WTC11 (cell line): ENCODE measurements at regions not wholly inside any gene's neighbourhood (a gene's known extent, or its start where the extent isn't known, plus 50 kb on each side); places are given as distances from the start of the nearest gene placed in this dataset.

Experiments used
- ATAC-seq: fragments of 200-7000 bp; cut with Tn5 transposase; 2 replicates; pipeline ENCODE4 v1.10.0; 2021; ENCODE audit warnings: mild to moderate bottlenecking, moderate library complexity
- CTCF ChIA-PET: fragments of 300-600 bp; sonication (Branson Sonifier 250); formaldehyde crosslinking; loops from one replicate; lab custom pipeline; 2021; ENCODE audit warnings: antibody characterized with exemption; lab: Charles Lee
- POLR2A ChIA-PET: fragments of 350-600 bp; sonication (Branson Sonifier 250); formaldehyde crosslinking; loops from one replicate; lab custom pipeline; 2021; ENCODE audit warnings: antibody characterized with exemption; lab: Charles Lee
- DNase-seq: peaks from one replicate; pipeline ENCODE4 v3.0.0; 2021; ENCODE audit warnings: low spot score
- H3K27ac Mint-ChIP-seq: 2 replicates; pipeline ENCODE4 v1.8.0; 2021; ENCODE audit warnings: mixed read lengths
- H3K27me3 Mint-ChIP-seq: 2 replicates; pipeline ENCODE4 v1.8.0; 2021; ENCODE audit warnings: low read depth, mild to moderate bottlenecking, moderate library complexity, mixed read lengths
- H3K36me3 Mint-ChIP-seq: 2 replicates; pipeline ENCODE4 v1.8.0; 2021; ENCODE audit warnings: mixed read lengths
- H3K4me1 Mint-ChIP-seq: 2 replicates; pipeline ENCODE4 v1.8.0; 2022; ENCODE audit warnings: mixed read lengths
- H3K4me3 Mint-ChIP-seq: 2 replicates; pipeline ENCODE4 v1.8.0; 2021; ENCODE audit warnings: mild to moderate bottlenecking, moderate library complexity, mixed read lengths
- H3K9me3 Mint-ChIP-seq: 2 replicates; pipeline ENCODE4 v1.8.0; 2021; ENCODE audit warnings: mixed read lengths
- ATF2 ChIP-seq: sonication (generic); formaldehyde crosslinking; IDR thresholded peaks from 2 replicates; pipeline ENCODE4 v1.8.1; 2022; ENCODE audit warnings: low read depth, missing genetic modification reagents, borderline replicate concordance
- ATF6 ChIP-seq: sonication (generic); formaldehyde crosslinking; IDR thresholded peaks from 2 replicates; pipeline ENCODE4 v1.8.1; 2023; ENCODE audit warnings: mild to moderate bottlenecking, missing genetic modification reagents
- E2F5 ChIP-seq: sonication (generic); formaldehyde crosslinking; IDR thresholded peaks from 2 replicates; pipeline ENCODE4 v1.8.1; 2022; ENCODE audit warnings: mild to moderate bottlenecking, moderate library complexity, missing genetic modification reagents
- FOXJ3 ChIP-seq: sonication (generic); formaldehyde crosslinking; IDR thresholded peaks from 2 replicates; pipeline ENCODE4 v1.9.0; 2021; ENCODE audit warnings: missing genetic modification reagents, mild to moderate bottlenecking, borderline replicate concordance
- FOXP1 ChIP-seq: sonication (generic); formaldehyde crosslinking; IDR thresholded peaks from 2 replicates; pipeline ENCODE4 v1.8.0; 2022; ENCODE audit warnings: missing genetic modification reagents, mild to moderate bottlenecking, moderate library complexity, borderline replicate concordance
- FOXP4 ChIP-seq: sonication (generic); formaldehyde crosslinking; IDR thresholded peaks from 2 replicates; pipeline ENCODE4 v1.8.0; 2022; ENCODE audit warnings: mild to moderate bottlenecking, missing genetic modification reagents
- HMGXB4 ChIP-seq: sonication (generic); formaldehyde crosslinking; IDR thresholded peaks from 2 replicates; pipeline ENCODE4 v1.8.1; 2023; ENCODE audit warnings: mild to moderate bottlenecking, moderate library complexity, missing genetic modification reagents
- IRF2 ChIP-seq: sonication (generic); formaldehyde crosslinking; IDR thresholded peaks from 2 replicates; pipeline ENCODE4 v1.8.0; 2022; ENCODE audit warnings: low read depth, missing genetic modification reagents, borderline replicate concordance
- JAZF1 ChIP-seq: fragments of 250-450 bp; sonication (Bioruptor Pico); IDR thresholded peaks from 2 replicates; pipeline ENCODE4 v1.9.0; 2021; ENCODE audit warnings: moderate library complexity, mild to moderate bottlenecking, inconsistent platforms
- JUN ChIP-seq: sonication (generic); formaldehyde crosslinking; IDR thresholded peaks from 2 replicates; pipeline ENCODE4 v1.8.0; 2023; ENCODE audit warnings: mild to moderate bottlenecking, missing genetic modification reagents
- NFYB ChIP-seq: sonication (generic); formaldehyde crosslinking; conservative IDR thresholded peaks from 2 replicates; pipeline ENCODE4 v1.8.0; 2022; ENCODE audit warnings: low read depth, missing genetic modification reagents
- OVOL2 ChIP-seq: fragments of 250-450 bp; sonication (Bioruptor Pico); IDR thresholded peaks from 2 replicates; pipeline ENCODE4 v1.9.0; 2021; ENCODE audit warnings: mild to moderate bottlenecking, borderline replicate concordance
- PRRX2 ChIP-seq: fragments of 250-450 bp; sonication (Bioruptor Pico); IDR thresholded peaks from 2 replicates; pipeline ENCODE4 v1.8.0; 2021; ENCODE audit warnings: mild to moderate bottlenecking
- RORB ChIP-seq: fragments of 250-450 bp; sonication (Bioruptor Pico); IDR thresholded peaks from 2 replicates; pipeline ENCODE4 v1.9.0; 2021; ENCODE audit warnings: mild to moderate bottlenecking
- STAT6 ChIP-seq: sonication (generic); formaldehyde crosslinking; conservative IDR thresholded peaks from 2 replicates; pipeline ENCODE4 v1.8.1; 2023; ENCODE audit warnings: mild to moderate bottlenecking, low read depth, missing genetic modification reagents, moderate library complexity
- ZNF281 ChIP-seq: sonication (generic); formaldehyde crosslinking; IDR thresholded peaks from 2 replicates; pipeline ENCODE4 v1.8.0; 2023; ENCODE audit warnings: mild to moderate bottlenecking, missing genetic modification reagents
- ZNF512 ChIP-seq: sonication (generic); formaldehyde crosslinking; IDR thresholded peaks from 2 replicates; pipeline ENCODE4 v1.8.1; 2022; ENCODE audit warnings: missing genetic modification reagents, borderline replicate concordance
- ZNF671 ChIP-seq: fragments of 250-450 bp; sonication (Bioruptor Pico); IDR thresholded peaks from 2 replicates; pipeline ENCODE4 v1.8.0; 2021; ENCODE audit warnings: mild to moderate bottlenecking
- ZSCAN18 ChIP-seq: fragments of 250-450 bp; sonication (Bioruptor Pico); IDR thresholded peaks from 2 replicates; pipeline ENCODE4 v2.1.2; 2022; ENCODE audit warnings: mild to moderate bottlenecking, moderate library complexity

- TF ChIP-seq FOXP4 (CRISPR knock-in tag) (no peak), FOXJ3 (CRISPR knock-in tag) (no peak)
- TF ChIP-seq, all 79 proteins: peak for 0
Observed at GRCh38 chr18:41378598-41378997, 576.4 kb upstream of the PIK3C3 start (continued).

- DNase-seq: no peak
- ChIA-PET POLR2A (interaction anchor here (0.6 kb wide), 1 partner anchor 486 kb away, joined by 3 read pairs; no protein-coding TSS in a partner anchor), CTCF (no interaction called here)
- H3K27ac Mint-ChIP-seq: peak overlapping the region; percentile 44; the same call in 1 of the 2 replicates
- no peaks in the 10 kb centered on the region for H3K27me3 Mint-ChIP-seq
- H3K9me3 Mint-ChIP-seq: peaks cover 11% of the 10 kb centered on the region
- H3K4me3 Mint-ChIP-seq: no peak overlapping the region
- H3K4me1 Mint-ChIP-seq: peaks cover 50% of the 10 kb centered on the region
- peaks cover 13% of the 10 kb centered on the region for H3K36me3 Mint-ChIP-seq
- peak; percentile 61 for ATAC-seq
- TF ChIP-seq ZNF512 (no peak), ZNF281 (CRISPR knock-in tag) (no peak), NFYB (CRISPR knock-in tag) (no peak), ATF6 (CRISPR knock-in tag) (no peak), HMGXB4 (no peak), PRRX2 (CRISPR knock-in tag) (no peak), ZNF671 (no peak), OVOL2 (CRISPR knock-in tag) (no peak), JUN (no peak), RORB (CRISPR knock-in tag) (no peak), E2F5 (CRISPR knock-in tag) (no peak), ATF2 (CRISPR knock-in tag) (no peak), JAZF1 (no peak), IRF2 (CRISPR knock-in tag) (no peak), STAT6 (CRISPR knock-in tag) (no peak), FOXP1 (CRISPR knock-in tag) (no peak), ZSCAN18 (CRISPR knock-in tag) (no peak)
Observed at GRCh38 chr18:41373612-41374011, 581.4 kb upstream of the PIK3C3 start.
